IPS-18c (cell line): ENCODE measurements at regions not wholly inside any gene's neighbourhood (a gene's known extent, or its start where the extent isn't known, plus 50 kb on each side); places are given as distances from the start of the nearest gene placed in this dataset.

ENCODE experiments used
- H3K4me3 ChIP-seq: 2 replicates; pipeline ENCODE4 v1.7.0; 2013; ENCODE audit warnings: low read depth, mild to moderate bottlenecking, low read length, moderate library complexity; ENCODE audit not compliant: insufficient read depth
- H3K9me3 ChIP-seq: one replicate; pipeline ENCODE4 v1.6.1; 2013; ENCODE audit warnings: mild to moderate bottlenecking, low read length, moderate library complexity; ENCODE audit not compliant: control insufficient read depth, insufficient read depth

GRCh38 chr12:77133566-77133965 lies 68.2 kb upstream of the E2F7 start:
- Histone ChIP-seq H3K9me3 (no peaks in the 10 kb centered on the region), H3K4me3 (no peak overlapping the region)

- H3K4me3 ChIP-seq = no peak overlapping the region
- H3K9me3 ChIP-seq = no peaks in the 10 kb centered on the region
Observed at GRCh38 chr12:77131977-77132490, 66.7 kb upstream of the E2F7 start.

- Histone ChIP-seq H3K4me3 (no peak overlapping the region), H3K9me3 (no peaks in the 10 kb centered on the region)
Observed at GRCh38 chr12:77130193-77130592, 64.8 kb upstream of the E2F7 start.

GRCh38 chr12:77124767-77125166 lies 59.4 kb upstream of the E2F7 start:
- no peaks in the 10 kb centered on the region for H3K9me3 ChIP-seq
- H3K4me3 ChIP-seq = no peak overlapping the region

- no peaks in the 10 kb centered on the region for H3K9me3 ChIP-seq
- H3K4me3 ChIP-seq = no peak overlapping the region
Observed at GRCh38 chr12:77122661-77123060, 57.3 kb upstream of the E2F7 start.

- H3K9me3 ChIP-seq = no peaks in the 10 kb centered on the region
- H3K4me3 ChIP-seq = no peak overlapping the region
Observed at GRCh38 chr12:77122236-77122635, 56.9 kb upstream of the E2F7 start.

- Histone ChIP-seq H3K9me3 (no peaks in the 10 kb centered on the region), H3K4me3 (no peak overlapping the region)
Observed at GRCh38 chr12:77120156-77121085, 55.1 kb upstream of the E2F7 start.

GRCh38 chr12:77118696-77119095 lies 53.3 kb upstream of the E2F7 start:
- Histone ChIP-seq H3K4me3 (no peak overlapping the region), H3K9me3 (no peaks in the 10 kb centered on the region)

- no peaks in the 10 kb centered on the region for H3K9me3 ChIP-seq
- no peak overlapping the region for H3K4me3 ChIP-seq
Observed at GRCh38 chr12:77116277-77116676, 50.9 kb upstream of the E2F7 start.

- no peak overlapping the region for H3K4me3 ChIP-seq
- no peaks in the 10 kb centered on the region for H3K9me3 ChIP-seq
Observed at GRCh38 chr12:77115471-77115870, 50.1 kb upstream of the E2F7 start.
